Transverse colon (tissue), 4 donors: ENCODE measurements at regions not wholly inside any gene's neighbourhood (a gene's known extent, or its start where the extent isn't known, plus 50 kb on each side); places are given as distances from the start of the nearest gene placed in this dataset.
"Not testable (repeated sequence)": the region's sequence is repeated elsewhere in the genome, so short reads cannot be mapped to it uniquely, and the experiment has no call there.

ENCODE experiments used
- DNase-seq: peaks from one replicate; pipeline ENCODE4 v3.0.0-alpha.2; 2019
- H3K27ac ChIP-seq, 4 donors: fragments of 200-600 bp; sonication (generic); 2 replicates each; pipeline ENCODE4 v1.5.1; 2016 to 2018; ENCODE audit warnings: inconsistent platforms in 4 of 4
- H3K27me3 ChIP-seq: fragments of 200-600 bp; sonication (generic); 2 replicates; pipeline ENCODE4 v1.5.1; 2017; ENCODE audit warnings: inconsistent platforms
- H3K36me3 ChIP-seq, 4 donors: fragments of 200-600 bp; sonication (generic); 2 replicates each; pipeline ENCODE4 v1.5.1; 2017 to 2019; ENCODE audit warnings: inconsistent platforms in 4 of 4
- H3K4me1 ChIP-seq, 4 donors: fragments of 200-600 bp; sonication (generic); 2 replicates each; pipeline ENCODE4 v1.5.1; 2017 to 2020; ENCODE audit warnings: inconsistent platforms in 4 of 4
- H3K4me3 ChIP-seq, 4 donors: fragments of 200-600 bp; sonication (generic); 1 replicate in 1 of 4; 2 replicates in 3 of 4; pipeline versions ENCODE4 v1.5.1 to v1.6.1; 2017 to 2019; ENCODE audit warnings: inconsistent platforms in 4 of 4
- H3K9me3 ChIP-seq, 2 donors: fragments of 200-600 bp; sonication (generic); 2 replicates each; pipeline ENCODE4 v1.5.1; 2017 to 2019; ENCODE audit warnings: inconsistent platforms in 2 of 2
- CTCF ChIP-seq, 5 experiments: fragments of 200-600 bp in 3 of 5; fragments of 450-650 bp in 2 of 5; sonication (generic) in 3 of 5; IDR thresholded peaks; 1 replicate in 2 of 5; 2 replicates in 3 of 5; pipeline ENCODE4 v1.5.1; 2016 to 2017; ENCODE audit warnings: antibody characterized with exemption in 5 of 5, inconsistent platforms in 3 of 5, mild to moderate bottlenecking in 2 of 5, moderate library complexity in 1 of 5
- EP300 ChIP-seq: sonication (generic); formaldehyde crosslinking; IDR thresholded peaks from one replicate; pipeline ENCODE4 v1.6.1; 2017; ENCODE audit warnings: antibody characterized with exemption, low read depth
- POLR2A ChIP-seq: fragments of 450-650 bp; IDR thresholded peaks from one replicate; pipeline ENCODE4 v1.6.1; 2016; ENCODE audit warnings: antibody characterized with exemption, mild to moderate bottlenecking, moderate library complexity
- POLR2AphosphoS5 ChIP-seq, 3 donors: sonication (generic); formaldehyde crosslinking; IDR thresholded peaks; one replicate each; pipeline ENCODE4 v1.6.1; 2016; ENCODE audit warnings: antibody characterized with exemption in 3 of 3
- WGBS, 2 donors: methylation state at CpG; one replicate each; pipeline ENCODE4 v1.1.5; 2018; ENCODE audit warnings: low coverage in 1 of 2; 5-methylcytosine and 5-hydroxymethylcytosine counted together
- in situ Hi-C, 4 donors: fragments of 200-750 bp; cut with MboI; loops; one replicate each; pipeline versions ENCODE4 v1.15.0 to v1.15.1; 2017; ENCODE audit warnings: low sequenced_read_pairs in 3 of 4, low pct_ligation_motif_present in 1 of 4, low pct_unique_long_range_greater_than_20kb in 1 of 4
- intact Hi-C: fragments of 100-400 bp; cut with DNase I; formaldehyde crosslinking; loops from one replicate; pipeline ENCODE4 v1.15.1; 2023; ENCODE audit warnings: low total_unique reads

GRCh38 chr6:165837948-165838745 is 175.1 kb upstream of the PDE10A start:
- Histone ChIP-seq H3K4me1 (peaks cover 0 to 20% (median 14%) of the 10 kb centered on the region in 4 donors), H3K4me3 (no peak overlapping the region), H3K36me3 (no peaks in the 10 kb centered on the region), H3K27ac (peak overlapping the region in 1 of 4 donors; percentile 9), H3K9me3 (no peaks in the 10 kb centered on the region), H3K27me3 (no peaks in the 10 kb centered on the region)
- intact Hi-C loops: no loop called here
- 44 to 57% methylated on average over 8 to 9 of the region's 9 CpGs for WGBS, 2 donors
- no peak for TF ChIP-seq EP300
- no peak for TF ChIP-seq POLR2A
- TF ChIP-seq POLR2AphosphoS5 (IDR thresholded peaks at IDR 0.05): peak in 1 of 3 donors; percentile 11
- no peak for DNase-seq
- in situ Hi-C loops: no loop called here

GRCh38 chr6:165836648-165837047 is 173.6 kb upstream of the PDE10A start:
- H3K27me3 ChIP-seq, in situ Hi-C loops, H3K4me3 ChIP-seq, DNase-seq, H3K9me3 ChIP-seq, H3K27ac ChIP-seq, H3K36me3 ChIP-seq, intact Hi-C loops: not testable (repeated sequence)
- WGBS, 2 donors: 80 to 85% methylated on average over 4 of the region's 4 CpGs
- peaks cover 0 to 12% (median 10%) of the 10 kb centered on the region in 4 donors for H3K4me1 ChIP-seq

GRCh38 chr6:165835410-165835851 is 172.4 kb upstream of the PDE10A start:
- peaks cover 0 to 12% (median 10%) of the 10 kb centered on the region in 4 donors for H3K4me1 ChIP-seq
- WGBS, 2 donors: 40 to 57% methylated on average over 1 to 11 of the region's 13 CpGs
- H3K4me3 ChIP-seq: no peak overlapping the region
- H3K27ac ChIP-seq: no peak overlapping the region
- no peaks in the 10 kb centered on the region for H3K36me3 ChIP-seq
- intact Hi-C loops (no loop called here), in situ Hi-C loops (no loop called here)
- no peak for DNase-seq
- no peaks in the 10 kb centered on the region for H3K9me3 ChIP-seq
- no peak for TF ChIP-seq POLR2A
- TF ChIP-seq POLR2AphosphoS5 (IDR thresholded peaks at IDR 0.05): no peak
- H3K27me3 ChIP-seq: no peaks in the 10 kb centered on the region

GRCh38 chr6:165834613-165835259 is 171.7 kb upstream of the PDE10A start:
- DNase-seq: peak; percentile 89
- no peaks in the 10 kb centered on the region for H3K27me3 ChIP-seq
- no peaks in the 10 kb centered on the region for H3K36me3 ChIP-seq
- H3K27ac ChIP-seq: no peak overlapping the region
- H3K4me3 ChIP-seq: no peak overlapping the region
- H3K4me1 ChIP-seq: peaks cover 0 to 12% (median 10%) of the 10 kb centered on the region in 4 donors
- WGBS, 2 donors: 24 to 44% methylated on average over 2 to 11 of the region's 11 CpGs
- no peaks in the 10 kb centered on the region for H3K9me3 ChIP-seq
- intact Hi-C loops (no loop called here), in situ Hi-C loops (no loop called here)
- peak in 1 of 3 donors; percentile 40 for TF ChIP-seq POLR2AphosphoS5 (IDR thresholded peaks at IDR 0.05)
- TF ChIP-seq CTCF (IDR thresholded peaks at IDR 0.05): no peak

GRCh38 chr6:165833355-165833754 is 170.3 kb upstream of the PDE10A start:
- no peaks in the 10 kb centered on the region for H3K9me3 ChIP-seq
- DNase-seq: no peak
- H3K4me3 ChIP-seq: no peak overlapping the region
- intact Hi-C loops: no loop called here
- in situ Hi-C loops: no loop called here
- H3K4me1 ChIP-seq: peaks cover 0 to 12% (median 10%) of the 10 kb centered on the region in 4 donors
- H3K27ac ChIP-seq: no peak overlapping the region
- no peaks in the 10 kb centered on the region for H3K36me3 ChIP-seq
- no peaks in the 10 kb centered on the region for H3K27me3 ChIP-seq
- 77% methylated on average over 3 of the region's 3 CpGs; no CpG with 5 or more reads in 1 of the 2 donors for WGBS, 2 donors
- TF ChIP-seq CTCF (IDR thresholded peaks at IDR 0.05): no peak
- TF ChIP-seq POLR2AphosphoS5 (IDR thresholded peaks at IDR 0.05): no peak
- TF ChIP-seq POLR2A: no peak
- TF ChIP-seq EP300: no peak
